Ovary (tissue), 7 donors: ENCODE measurements at regions not wholly inside any gene's neighbourhood (a gene's known extent, or its start where the extent isn't known, plus 50 kb on each side); places are given as distances from the start of the nearest gene placed in this dataset.

Source experiments
- DNase-seq, 5 donors: peaks; one replicate each; pipeline ENCODE4 v3.0.0-alpha.2; 2019 to 2020
- H3K27ac ChIP-seq, 2 donors: fragments of 200-600 bp; one replicate each; pipeline versions ENCODE4 v1.5.1 to v1.8.0; 2019 to 2022
- H3K27me3 ChIP-seq: fragments of 200-600 bp; one replicate; pipeline ENCODE4 v1.8.0; 2022
- H3K36me3 ChIP-seq: fragments of 200-600 bp; sonication (generic); one replicate; pipeline ENCODE4 v1.5.1; 2019
- H3K4me1 ChIP-seq: one replicate; pipeline ENCODE4 v1.8.1; 2013; ENCODE audit warnings: mild to moderate bottlenecking, moderate library complexity; ENCODE audit not compliant: insufficient read depth
- H3K4me3 ChIP-seq: fragments of 200-600 bp; sonication (generic); one replicate; pipeline ENCODE4 v1.5.1; 2017
- H3K9me3 ChIP-seq, 2 donors: fragments of 200-600 bp in 1 of 2; sonication (generic) in 1 of 2; one replicate each; pipeline versions ENCODE4 v1.5.1 to v1.8.1; 2013 to 2019; ENCODE audit warnings: mild to moderate bottlenecking in 1 of 2, moderate library complexity in 1 of 2
- EP300 ChIP-seq: sonication (generic); formaldehyde crosslinking; IDR thresholded peaks from one replicate; pipeline ENCODE4 v1.6.1; 2017; ENCODE audit warnings: antibody characterized with exemption
- POLR2A ChIP-seq: fragments of 450-650 bp; IDR thresholded peaks from one replicate; pipeline ENCODE4 v1.6.1; 2017; ENCODE audit warnings: antibody characterized with exemption, mild to moderate bottlenecking, moderate library complexity
- WGBS, 3 donors: extraction: QIAGEN DNeasy Blood & Tissue Kit in 1 of 3; methylation state at CpG; one replicate each; pipeline versions ENCODE4 v1.1.5 to v1.1.7; 2013 to 2017; 5-methylcytosine and 5-hydroxymethylcytosine counted together
- intact Hi-C, 4 donors: fragments of 100-400 bp; cut with DNase I; formaldehyde crosslinking; loops; one replicate each; pipeline versions ENCODE4 v1.11.0 to v1.15.1; 2022 to 2023
- TF ChIP-seq, protein P1 (sequence below), 3 donors: fragments of 450-650 bp in 2 of 3; fragments of 200-600 bp in 1 of 3; IDR thresholded peaks; one replicate each; pipeline versions ENCODE4 v1.5.1 to v1.8.0; 2016 to 2022; ENCODE audit warnings: antibody characterized with exemption in 3 of 3, mild to moderate bottlenecking in 1 of 3
- donor health status: DM: no; HTN: no; CAD: no; lungs with moderate emphysema.
- donor health status: DM: no; HTN: no; CAD: no.
- donor health status: Bipolar disorder and iron deficiency.
- donor health status: DM: no; HTN: no; CAD: no.
- donor health status: DM: yes; HTN: yes; CAD: no.

DNA sequence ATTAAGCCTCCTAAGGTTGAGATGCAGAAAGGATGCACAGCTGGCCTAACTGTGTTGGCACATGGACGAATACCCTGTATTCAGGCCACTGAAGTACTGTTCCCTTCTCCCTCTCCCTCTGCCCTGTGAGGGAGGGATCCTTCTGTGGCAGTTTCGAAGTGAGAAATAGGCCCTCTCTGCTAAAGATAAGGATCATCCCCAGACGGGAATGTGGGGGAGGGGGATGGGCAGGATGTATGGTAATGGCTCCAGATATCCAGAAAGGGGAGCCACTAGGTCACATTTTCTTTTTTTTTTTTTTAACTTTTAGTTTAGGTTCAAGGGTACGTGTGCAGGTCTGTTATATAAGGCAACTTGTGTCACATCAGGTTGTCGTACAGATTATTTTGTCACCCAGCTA is 463.1 kb downstream of the TBL1XR1 start:
- no peaks in the 10 kb centered on the region for H3K4me1 ChIP-seq
- TF ChIP-seq, protein P1, sequence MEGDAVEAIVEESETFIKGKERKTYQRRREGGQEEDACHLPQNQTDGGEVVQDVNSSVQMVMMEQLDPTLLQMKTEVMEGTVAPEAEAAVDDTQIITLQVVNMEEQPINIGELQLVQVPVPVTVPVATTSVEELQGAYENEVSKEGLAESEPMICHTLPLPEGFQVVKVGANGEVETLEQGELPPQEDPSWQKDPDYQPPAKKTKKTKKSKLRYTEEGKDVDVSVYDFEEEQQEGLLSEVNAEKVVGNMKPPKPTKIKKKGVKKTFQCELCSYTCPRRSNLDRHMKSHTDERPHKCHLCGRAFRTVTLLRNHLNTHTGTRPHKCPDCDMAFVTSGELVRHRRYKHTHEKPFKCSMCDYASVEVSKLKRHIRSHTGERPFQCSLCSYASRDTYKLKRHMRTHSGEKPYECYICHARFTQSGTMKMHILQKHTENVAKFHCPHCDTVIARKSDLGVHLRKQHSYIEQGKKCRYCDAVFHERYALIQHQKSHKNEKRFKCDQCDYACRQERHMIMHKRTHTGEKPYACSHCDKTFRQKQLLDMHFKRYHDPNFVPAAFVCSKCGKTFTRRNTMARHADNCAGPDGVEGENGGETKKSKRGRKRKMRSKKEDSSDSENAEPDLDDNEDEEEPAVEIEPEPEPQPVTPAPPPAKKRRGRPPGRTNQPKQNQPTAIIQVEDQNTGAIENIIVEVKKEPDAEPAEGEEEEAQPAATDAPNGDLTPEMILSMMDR (IDR thresholded peaks at IDR 0.05): no peak
- TF ChIP-seq POLR2A (no peak), EP300 (no peak)
- no peaks in the 10 kb centered on the region for H3K27me3 ChIP-seq
- intact Hi-C loops: no loop called here
- H3K4me3 ChIP-seq: no peak overlapping the region
- H3K36me3 ChIP-seq: no peaks in the 10 kb centered on the region
- DNase-seq: no peak
- H3K27ac ChIP-seq: no peak overlapping the region
- no peaks in the 10 kb centered on the region for H3K9me3 ChIP-seq
- 64 to 70% (median 68%) methylated on average over 5 of the region's 5 CpGs for WGBS, 3 donors

DNA sequence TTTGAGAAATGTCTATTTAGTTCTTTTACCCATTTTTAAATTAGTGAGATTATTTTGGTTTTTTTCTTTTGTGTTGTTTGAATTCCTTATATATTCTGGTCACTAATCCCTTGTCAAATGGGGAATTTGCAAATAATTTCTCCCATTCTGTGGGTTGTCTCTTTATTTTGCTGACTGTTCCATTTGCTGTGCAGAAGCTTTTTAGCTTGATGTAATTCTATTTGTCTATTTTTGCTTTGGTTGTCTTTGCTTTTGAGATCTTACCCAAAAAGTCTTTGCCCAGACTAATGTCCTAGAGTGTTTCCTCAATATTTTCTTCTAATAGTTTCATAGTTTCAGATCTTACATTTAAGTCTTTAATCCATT is 472.9 kb downstream of the TBL1XR1 start:
- no peak overlapping the region for H3K27ac ChIP-seq
- intact Hi-C loops: no loop called here

DNA sequence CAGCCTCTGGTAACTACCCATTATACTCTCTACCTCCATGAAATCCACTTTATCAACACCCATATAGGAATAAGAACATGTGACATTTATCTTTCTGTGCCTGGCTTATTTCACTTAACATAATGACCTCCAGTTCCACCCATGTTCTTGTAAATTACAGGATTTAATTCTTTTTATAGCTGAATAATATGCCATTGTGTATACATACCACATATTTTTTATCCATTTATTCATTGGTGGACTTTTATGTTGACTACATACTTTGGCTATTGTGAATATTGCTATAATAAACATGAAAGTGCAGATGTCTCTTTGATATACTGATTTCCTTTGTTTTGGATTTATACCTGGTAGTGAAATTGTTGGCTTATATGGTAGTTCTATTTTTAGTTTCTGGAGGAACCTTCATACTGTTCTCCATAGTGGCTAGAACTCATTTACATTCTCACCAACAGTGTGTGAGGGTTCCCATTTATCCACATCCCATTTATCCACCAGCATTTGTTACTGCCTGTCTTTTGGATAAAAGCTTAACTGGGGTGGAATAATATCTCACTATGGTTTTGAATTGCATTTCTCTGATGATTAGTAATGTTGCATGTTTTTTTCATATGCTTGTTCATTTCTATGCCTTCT is 473.4 kb downstream of the TBL1XR1 start:
- H3K36me3 ChIP-seq: no peaks in the 10 kb centered on the region
- DNase-seq: no peak

More for the DNA sequence above, 472.9 kb downstream of the TBL1XR1 start:
- DNase-seq: no peak
- Histone ChIP-seq H3K4me3 (no peak overlapping the region), H3K4me1 (no peaks in the 10 kb centered on the region), H3K9me3 (no peaks in the 10 kb centered on the region), H3K27me3 (no peaks in the 10 kb centered on the region), H3K36me3 (no peaks in the 10 kb centered on the region)
- TF ChIP-seq POLR2A (no peak), EP300 (no peak)
- TF ChIP-seq, protein P1 (IDR thresholded peaks at IDR 0.05): no peak

DNA sequence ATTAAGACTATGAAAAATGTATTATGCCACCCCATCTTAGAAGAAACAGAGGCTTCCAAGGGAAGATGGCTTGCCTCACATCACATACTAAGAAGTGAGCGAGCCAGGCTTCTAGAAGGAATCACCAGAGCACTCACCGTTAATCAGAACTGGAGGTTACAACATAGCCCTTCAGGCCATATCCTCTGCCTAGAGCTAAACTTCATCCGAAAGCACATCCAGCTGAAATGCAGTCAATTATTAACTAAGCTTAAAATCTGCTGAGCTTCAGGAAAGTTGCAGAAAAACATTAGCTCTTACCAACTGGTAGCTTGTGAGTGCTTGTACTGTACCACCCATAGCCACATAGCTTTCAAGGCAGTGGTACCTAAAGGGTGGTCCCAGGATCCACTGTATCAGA is 483.2 kb downstream of the TBL1XR1 start:
- WGBS, 3 donors: 80 to 88% (median 81%) methylated on average over 3 of the region's 3 CpGs
- H3K9me3 ChIP-seq: no peaks in the 10 kb centered on the region
- H3K4me3 ChIP-seq: no peak overlapping the region
- no peak for DNase-seq
- TF ChIP-seq EP300 (no peak), POLR2A (no peak)
- TF ChIP-seq, protein P1 (IDR thresholded peaks at IDR 0.05): no peak
- no peaks in the 10 kb centered on the region for H3K27me3 ChIP-seq
- intact Hi-C loops: no loop called here
- no peaks in the 10 kb centered on the region for H3K4me1 ChIP-seq
- no peaks in the 10 kb centered on the region for H3K36me3 ChIP-seq
- H3K27ac ChIP-seq: no peak overlapping the region

More for the DNA sequence above, 473.4 kb downstream of the TBL1XR1 start:
- no peak for TF ChIP-seq EP300
- H3K4me1 ChIP-seq: no peaks in the 10 kb centered on the region
- no peaks in the 10 kb centered on the region for H3K27me3 ChIP-seq
- intact Hi-C loops: no loop called here
- H3K9me3 ChIP-seq: no peaks in the 10 kb centered on the region
- H3K27ac ChIP-seq: no peak overlapping the region
- no peak overlapping the region for H3K4me3 ChIP-seq

DNA sequence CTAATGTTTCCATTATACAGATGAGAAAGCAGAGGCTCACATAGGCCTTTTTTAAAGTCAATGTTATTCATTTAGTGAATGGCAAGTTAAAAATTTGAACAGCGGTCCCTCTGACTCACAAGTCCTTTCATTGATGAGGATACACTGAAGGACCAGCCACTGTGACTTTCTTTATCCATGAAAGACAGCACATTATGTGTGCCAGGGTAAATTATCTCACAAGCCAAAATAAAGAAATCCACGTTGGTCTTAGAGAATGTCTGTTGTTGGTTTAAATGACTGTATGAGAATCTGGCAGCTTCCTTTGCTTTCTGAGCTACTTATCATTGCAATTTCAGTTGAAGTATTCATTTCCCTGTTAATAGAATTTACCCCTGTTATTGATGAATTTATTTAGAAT is 485.1 kb downstream of the TBL1XR1 start:
- no peaks in the 10 kb centered on the region for H3K9me3 ChIP-seq
- no peak overlapping the region for H3K4me3 ChIP-seq
- H3K27ac ChIP-seq: no peak overlapping the region
- H3K36me3 ChIP-seq: no peaks in the 10 kb centered on the region
- DNase-seq: no peak
- H3K4me1 ChIP-seq: no peaks in the 10 kb centered on the region
- no peak for TF ChIP-seq POLR2A
- TF ChIP-seq EP300: no peak
- TF ChIP-seq, protein P1 (IDR thresholded peaks at IDR 0.05): no peak
- 54 to 56% (median 56%) methylated on average over 2 of the region's 2 CpGs for WGBS, 3 donors
- no peaks in the 10 kb centered on the region for H3K27me3 ChIP-seq
- intact Hi-C loops: no loop called here
